GM21360 (cell line): ENCODE measurements at regions not wholly inside any gene's neighbourhood (a gene's known extent, or its start where the extent isn't known, plus 50 kb on each side); places are given as distances from the start of the nearest gene placed in this dataset.
"Not testable (repeated sequence)": the region's sequence is repeated elsewhere in the genome, so short reads cannot be mapped to it uniquely, and the experiment has no call there.

ENCODE experiments used
- ATAC-seq: cut with Tn5 transposase; IDR thresholded peaks from one replicate; pipeline ENCODE4 v1.9.1; 2021; ENCODE audit warnings: mild to moderate bottlenecking, moderate library complexity; ENCODE audit not compliant: unreplicated experiment

- no peak for ATAC-seq
Measured at GRCh38 chr5:21613971-21614488, 1239.1 kb downstream of the CDH12 start.

GRCh38 chr5:21603796-21604195 lies 1249.3 kb downstream of the CDH12 start:
- no peak for ATAC-seq

- no peak for ATAC-seq
Measured at GRCh38 chr5:21594566-21594965, 1258.6 kb downstream of the CDH12 start.

- no peak for ATAC-seq
Measured at GRCh38 chr5:21593261-21593660, 1259.9 kb downstream of the CDH12 start.

- ATAC-seq, result no peak
Measured at GRCh38 chr5:21581508-21581907, 1271.6 kb downstream of the CDH12 start.

GRCh38 chr5:21574961-21575360 lies 1278.2 kb downstream of the CDH12 start:
- ATAC-seq, result no peak

- no peak for ATAC-seq
Measured at GRCh38 chr5:21574438-21574837, 1278.7 kb downstream of the CDH12 start.

- no peak for ATAC-seq
Measured at GRCh38 chr5:21573416-21574314, 1279.5 kb downstream of the CDH12 start.

GRCh38 chr5:21571196-21571595 lies 1281.9 kb downstream of the CDH12 start:
- not testable (repeated sequence) for ATAC-seq

- ATAC-seq, result not testable (repeated sequence)
Measured at GRCh38 chr5:21559109-21559508, 1294.0 kb downstream of the CDH12 start.

GRCh38 chr5:21552263-21552662 lies 1300.9 kb downstream of the CDH12 start:
- ATAC-seq, result not testable (repeated sequence)

GRCh38 chr5:21550916-21551315 lies 1302.2 kb downstream of the CDH12 start:
- not testable (repeated sequence) for ATAC-seq

- ATAC-seq, result not testable (repeated sequence)
Measured at GRCh38 chr5:21547656-21548055, 1305.5 kb downstream of the CDH12 start.

GRCh38 chr5:21535114-21535513 lies 1318.0 kb downstream of the CDH12 start:
- ATAC-seq, result not testable (repeated sequence)

GRCh38 chr5:21521157-21521556 lies 1332.0 kb downstream of the CDH12 start:
- ATAC-seq, result not testable (repeated sequence)

- not testable (repeated sequence) for ATAC-seq
Measured at GRCh38 chr5:21496926-21497325, 1356.2 kb downstream of the CDH12 start.

GRCh38 chr5:21496056-21496455 lies 1357.1 kb downstream of the CDH12 start:
- ATAC-seq, result not testable (repeated sequence)

- not testable (repeated sequence) for ATAC-seq
Measured at GRCh38 chr5:21495235-21495634, 1357.9 kb downstream of the CDH12 start.

GRCh38 chr5:21494033-21494432 lies 1359.1 kb downstream of the CDH12 start:
- ATAC-seq, result not testable (repeated sequence)

- ATAC-seq, result not testable (repeated sequence)
Measured at GRCh38 chr5:21491182-21491581, 1362.0 kb downstream of the CDH12 start.

- not testable (repeated sequence) for ATAC-seq
Measured at GRCh38 chr5:21488828-21489227, 1364.3 kb downstream of the CDH12 start.

GRCh38 chr5:21485458-21486000 lies 1367.6 kb downstream of the CDH12 start:
- not testable (repeated sequence) for ATAC-seq
